H1 (cell line): ENCODE measurements at regions not wholly inside any gene's neighbourhood (a gene's known extent, or its start where the extent isn't known, plus 50 kb on each side); places are given as distances from the start of the nearest gene placed in this dataset.

Experiments used
- CEBPB ChIP-seq: IDR thresholded peaks from 2 replicates; pipeline ENCODE4 v1.6.1; 2012; ENCODE audit warnings: low read depth, low read length
- CHD1 ChIP-seq: IDR thresholded peaks from 2 replicates; pipeline ENCODE4 v1.6.1; 2012; ENCODE audit warnings: low read depth, low read length, improper control_type of control experiment
- HDAC2 ChIP-seq, 2 experiments: fragments of 300-600 bp in 1 of 2; sonication (generic) in 1 of 2; IDR thresholded peaks; 2 replicates each; pipeline ENCODE4 v1.6.1; 2011 to 2012; ENCODE audit warnings: low read depth in 2 of 2, low read length in 2 of 2, mild to moderate bottlenecking in 2 of 2, moderate library complexity in 2 of 2, borderline replicate concordance in 1 of 2, inconsistent platforms in 1 of 2
- POLR2AphosphoS5 ChIP-seq: IDR thresholded peaks from 2 replicates; pipeline ENCODE4 v1.6.1; 2011; ENCODE audit warnings: low read depth, low read length
- RXRA ChIP-seq: IDR thresholded peaks from 2 replicates; pipeline ENCODE4 v1.6.1; 2011; ENCODE audit warnings: low read depth, mild to moderate bottlenecking, low read length, moderate library complexity; ENCODE audit not compliant: insufficient read depth
- SIN3A ChIP-seq, 2 experiments: IDR thresholded peaks in 1 of 2; conservative IDR thresholded peaks in 1 of 2; 2 replicates each; pipeline ENCODE4 v1.6.1; 2011 to 2012; ENCODE audit warnings: low read length in 2 of 2, improper control_type of control experiment in 1 of 2, low read depth in 1 of 2, mild to moderate bottlenecking in 1 of 2
- TBP ChIP-seq: IDR thresholded peaks from 2 replicates; pipeline ENCODE4 v1.6.1; 2011; ENCODE audit warnings: low read depth, low read length, improper control_type of control experiment
- USF2 ChIP-seq: IDR thresholded peaks from 2 replicates; pipeline ENCODE4 v1.6.1; 2011; ENCODE audit warnings: low read length, improper control_type of control experiment
- TF ChIP-seq, protein P1 (sequence below): fragments of 300-600 bp; sonication (generic); IDR thresholded peaks from 2 replicates; pipeline ENCODE4 v1.7.1; 2012; ENCODE audit warnings: low read length, moderate library complexity, mild to moderate bottlenecking, inconsistent platforms; ENCODE audit not compliant: insufficient replicate concordance

- TF ChIP-seq, protein P1, sequence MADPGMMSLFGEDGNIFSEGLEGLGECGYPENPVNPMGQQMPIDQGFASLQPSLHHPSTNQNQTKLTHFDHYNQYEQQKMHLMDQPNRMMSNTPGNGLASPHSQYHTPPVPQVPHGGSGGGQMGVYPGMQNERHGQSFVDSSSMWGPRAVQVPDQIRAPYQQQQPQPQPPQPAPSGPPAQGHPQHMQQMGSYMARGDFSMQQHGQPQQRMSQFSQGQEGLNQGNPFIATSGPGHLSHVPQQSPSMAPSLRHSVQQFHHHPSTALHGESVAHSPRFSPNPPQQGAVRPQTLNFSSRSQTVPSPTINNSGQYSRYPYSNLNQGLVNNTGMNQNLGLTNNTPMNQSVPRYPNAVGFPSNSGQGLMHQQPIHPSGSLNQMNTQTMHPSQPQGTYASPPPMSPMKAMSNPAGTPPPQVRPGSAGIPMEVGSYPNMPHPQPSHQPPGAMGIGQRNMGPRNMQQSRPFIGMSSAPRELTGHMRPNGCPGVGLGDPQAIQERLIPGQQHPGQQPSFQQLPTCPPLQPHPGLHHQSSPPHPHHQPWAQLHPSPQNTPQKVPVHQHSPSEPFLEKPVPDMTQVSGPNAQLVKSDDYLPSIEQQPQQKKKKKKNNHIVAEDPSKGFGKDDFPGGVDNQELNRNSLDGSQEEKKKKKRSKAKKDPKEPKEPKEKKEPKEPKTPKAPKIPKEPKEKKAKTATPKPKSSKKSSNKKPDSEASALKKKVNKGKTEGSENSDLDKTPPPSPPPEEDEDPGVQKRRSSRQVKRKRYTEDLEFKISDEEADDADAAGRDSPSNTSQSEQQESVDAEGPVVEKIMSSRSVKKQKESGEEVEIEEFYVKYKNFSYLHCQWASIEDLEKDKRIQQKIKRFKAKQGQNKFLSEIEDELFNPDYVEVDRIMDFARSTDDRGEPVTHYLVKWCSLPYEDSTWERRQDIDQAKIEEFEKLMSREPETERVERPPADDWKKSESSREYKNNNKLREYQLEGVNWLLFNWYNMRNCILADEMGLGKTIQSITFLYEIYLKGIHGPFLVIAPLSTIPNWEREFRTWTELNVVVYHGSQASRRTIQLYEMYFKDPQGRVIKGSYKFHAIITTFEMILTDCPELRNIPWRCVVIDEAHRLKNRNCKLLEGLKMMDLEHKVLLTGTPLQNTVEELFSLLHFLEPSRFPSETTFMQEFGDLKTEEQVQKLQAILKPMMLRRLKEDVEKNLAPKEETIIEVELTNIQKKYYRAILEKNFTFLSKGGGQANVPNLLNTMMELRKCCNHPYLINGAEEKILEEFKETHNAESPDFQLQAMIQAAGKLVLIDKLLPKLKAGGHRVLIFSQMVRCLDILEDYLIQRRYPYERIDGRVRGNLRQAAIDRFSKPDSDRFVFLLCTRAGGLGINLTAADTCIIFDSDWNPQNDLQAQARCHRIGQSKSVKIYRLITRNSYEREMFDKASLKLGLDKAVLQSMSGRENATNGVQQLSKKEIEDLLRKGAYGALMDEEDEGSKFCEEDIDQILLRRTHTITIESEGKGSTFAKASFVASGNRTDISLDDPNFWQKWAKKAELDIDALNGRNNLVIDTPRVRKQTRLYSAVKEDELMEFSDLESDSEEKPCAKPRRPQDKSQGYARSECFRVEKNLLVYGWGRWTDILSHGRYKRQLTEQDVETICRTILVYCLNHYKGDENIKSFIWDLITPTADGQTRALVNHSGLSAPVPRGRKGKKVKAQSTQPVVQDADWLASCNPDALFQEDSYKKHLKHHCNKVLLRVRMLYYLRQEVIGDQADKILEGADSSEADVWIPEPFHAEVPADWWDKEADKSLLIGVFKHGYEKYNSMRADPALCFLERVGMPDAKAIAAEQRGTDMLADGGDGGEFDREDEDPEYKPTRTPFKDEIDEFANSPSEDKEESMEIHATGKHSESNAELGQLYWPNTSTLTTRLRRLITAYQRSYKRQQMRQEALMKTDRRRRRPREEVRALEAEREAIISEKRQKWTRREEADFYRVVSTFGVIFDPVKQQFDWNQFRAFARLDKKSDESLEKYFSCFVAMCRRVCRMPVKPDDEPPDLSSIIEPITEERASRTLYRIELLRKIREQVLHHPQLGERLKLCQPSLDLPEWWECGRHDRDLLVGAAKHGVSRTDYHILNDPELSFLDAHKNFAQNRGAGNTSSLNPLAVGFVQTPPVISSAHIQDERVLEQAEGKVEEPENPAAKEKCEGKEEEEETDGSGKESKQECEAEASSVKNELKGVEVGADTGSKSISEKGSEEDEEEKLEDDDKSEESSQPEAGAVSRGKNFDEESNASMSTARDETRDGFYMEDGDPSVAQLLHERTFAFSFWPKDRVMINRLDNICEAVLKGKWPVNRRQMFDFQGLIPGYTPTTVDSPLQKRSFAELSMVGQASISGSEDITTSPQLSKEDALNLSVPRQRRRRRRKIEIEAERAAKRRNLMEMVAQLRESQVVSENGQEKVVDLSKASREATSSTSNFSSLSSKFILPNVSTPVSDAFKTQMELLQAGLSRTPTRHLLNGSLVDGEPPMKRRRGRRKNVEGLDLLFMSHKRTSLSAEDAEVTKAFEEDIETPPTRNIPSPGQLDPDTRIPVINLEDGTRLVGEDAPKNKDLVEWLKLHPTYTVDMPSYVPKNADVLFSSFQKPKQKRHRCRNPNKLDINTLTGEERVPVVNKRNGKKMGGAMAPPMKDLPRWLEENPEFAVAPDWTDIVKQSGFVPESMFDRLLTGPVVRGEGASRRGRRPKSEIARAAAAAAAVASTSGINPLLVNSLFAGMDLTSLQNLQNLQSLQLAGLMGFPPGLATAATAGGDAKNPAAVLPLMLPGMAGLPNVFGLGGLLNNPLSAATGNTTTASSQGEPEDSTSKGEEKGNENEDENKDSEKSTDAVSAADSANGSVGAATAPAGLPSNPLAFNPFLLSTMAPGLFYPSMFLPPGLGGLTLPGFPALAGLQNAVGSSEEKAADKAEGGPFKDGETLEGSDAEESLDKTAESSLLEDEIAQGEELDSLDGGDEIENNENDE: no peak
- TF ChIP-seq USF2 (no peak), HDAC2 (IDR thresholded peaks at IDR 0.05; ENCODE audit: borderline replicate concordance in 1 of 2, low read depth in 2 of 2, low read length in 2 of 2) (no peak), CHD1 (no peak), TBP (no peak), CEBPB (no peak), SIN3A (conservative IDR thresholded peaks at IDR 0.05 in 1 of 2, IDR thresholded peaks at IDR 0.05 in 1 of 2; ENCODE audit: low read depth in 1 of 2, low read length in 2 of 2) (no peak), RXRA (no peak), POLR2AphosphoS5 (no peak)
Observed at GRCh38 chr2:149857344-149857743, 269.8 kb upstream of the MMADHC start (continued).
